ENCODE measurements at regions not wholly inside any gene's neighbourhood (a gene's known extent, or its start where the extent isn't known, plus 50 kb on each side); places are given as distances from the start of the nearest gene placed in this dataset.

GRCh38 chr3:117526470-117527079 lies 817.0 kb downstream of the TUSC7 start:
- CTCF ChIA-PET, result interaction anchor here (0.8 to 2.4 kb wide), 10 partner anchors 12 to 885 kb away, joined by 3 to 15 read pairs (median 3); no protein-coding TSS in a partner anchor
- peak; percentile 5 for DNase-seq (ENCODE audit: extremely low spot score)
- TF ChIP-seq, protein P1, sequence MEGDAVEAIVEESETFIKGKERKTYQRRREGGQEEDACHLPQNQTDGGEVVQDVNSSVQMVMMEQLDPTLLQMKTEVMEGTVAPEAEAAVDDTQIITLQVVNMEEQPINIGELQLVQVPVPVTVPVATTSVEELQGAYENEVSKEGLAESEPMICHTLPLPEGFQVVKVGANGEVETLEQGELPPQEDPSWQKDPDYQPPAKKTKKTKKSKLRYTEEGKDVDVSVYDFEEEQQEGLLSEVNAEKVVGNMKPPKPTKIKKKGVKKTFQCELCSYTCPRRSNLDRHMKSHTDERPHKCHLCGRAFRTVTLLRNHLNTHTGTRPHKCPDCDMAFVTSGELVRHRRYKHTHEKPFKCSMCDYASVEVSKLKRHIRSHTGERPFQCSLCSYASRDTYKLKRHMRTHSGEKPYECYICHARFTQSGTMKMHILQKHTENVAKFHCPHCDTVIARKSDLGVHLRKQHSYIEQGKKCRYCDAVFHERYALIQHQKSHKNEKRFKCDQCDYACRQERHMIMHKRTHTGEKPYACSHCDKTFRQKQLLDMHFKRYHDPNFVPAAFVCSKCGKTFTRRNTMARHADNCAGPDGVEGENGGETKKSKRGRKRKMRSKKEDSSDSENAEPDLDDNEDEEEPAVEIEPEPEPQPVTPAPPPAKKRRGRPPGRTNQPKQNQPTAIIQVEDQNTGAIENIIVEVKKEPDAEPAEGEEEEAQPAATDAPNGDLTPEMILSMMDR (IDR thresholded peaks at IDR 0.05; ENCODE audit: control extremely low read depth, extremely low read depth, low read depth, missing control alignments), result peak; percentile 51
- POLR2A ChIA-PET, result no interaction called here

GRCh38 chr3:117527346-117527745 lies 817.8 kb downstream of the TUSC7 start:
- ChIA-PET CTCF (interaction anchor here (1.2 to 1.5 kb wide), 2 partner anchors 40 to 509 kb away, joined by 3 to 4 read pairs; no protein-coding TSS in a partner anchor), POLR2A (no interaction called here)
- TF ChIP-seq, protein P1 (IDR thresholded peaks at IDR 0.05; ENCODE audit: control extremely low read depth, extremely low read depth, low read depth, missing control alignments), result no peak
- no peak for DNase-seq (ENCODE audit: extremely low spot score)

DNA sequence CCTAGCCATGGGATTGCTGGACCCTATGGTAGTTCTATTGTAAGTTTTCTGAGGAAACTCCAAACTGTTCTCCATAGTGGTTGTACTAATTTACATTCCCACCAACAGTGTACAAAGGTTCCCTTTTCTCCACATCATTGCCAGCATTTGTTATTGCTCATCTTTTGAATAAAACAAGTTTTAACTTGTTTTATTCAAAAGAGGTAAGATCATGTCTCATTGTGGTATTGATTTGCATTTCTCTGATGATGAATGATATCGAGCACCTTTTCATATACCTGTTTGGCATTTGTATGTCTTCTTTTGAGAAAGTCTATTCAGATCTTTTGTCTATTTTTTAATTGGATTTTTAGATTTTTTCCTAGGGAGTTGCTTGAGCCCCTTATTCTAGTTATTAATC lies 819.1 kb downstream of the TUSC7 start:
- ChIA-PET POLR2A (no interaction called here), CTCF (interaction anchor here (1.5 kb wide), 1 partner anchor 510 kb away, joined by 4 read pairs; no protein-coding TSS in a partner anchor)
- TF ChIP-seq, protein P1 (IDR thresholded peaks at IDR 0.05; ENCODE audit: control extremely low read depth, extremely low read depth, low read depth, missing control alignments), result no peak
- no peak for DNase-seq (ENCODE audit: extremely low spot score)

GRCh38 chr3:117531078-117531767 lies 821.6 kb downstream of the TUSC7 start:
- ChIA-PET CTCF (interaction anchor here (0.9 to 1.4 kb wide), 2 partner anchors 35 to 761 kb away, joined by 3 to 4 read pairs; no protein-coding TSS in a partner anchor), POLR2A (no interaction called here)
- TF ChIP-seq, protein P1 (IDR thresholded peaks at IDR 0.05; ENCODE audit: control extremely low read depth, extremely low read depth, low read depth, missing control alignments), result no peak
- DNase-seq (ENCODE audit: extremely low spot score), result no peak

- ChIA-PET CTCF (interaction anchor here (1.4 kb wide), 1 partner anchor 762 kb away, joined by 4 read pairs; no protein-coding TSS in a partner anchor), POLR2A (no interaction called here)
- TF ChIP-seq, protein P1 (IDR thresholded peaks at IDR 0.05; ENCODE audit: control extremely low read depth, extremely low read depth, low read depth, missing control alignments), result no peak
- DNase-seq (ENCODE audit: extremely low spot score), result no peak
These were observed 822.7 kb downstream of the TUSC7 start for GRCh38 chr3:117532268-117532667.

DNA sequence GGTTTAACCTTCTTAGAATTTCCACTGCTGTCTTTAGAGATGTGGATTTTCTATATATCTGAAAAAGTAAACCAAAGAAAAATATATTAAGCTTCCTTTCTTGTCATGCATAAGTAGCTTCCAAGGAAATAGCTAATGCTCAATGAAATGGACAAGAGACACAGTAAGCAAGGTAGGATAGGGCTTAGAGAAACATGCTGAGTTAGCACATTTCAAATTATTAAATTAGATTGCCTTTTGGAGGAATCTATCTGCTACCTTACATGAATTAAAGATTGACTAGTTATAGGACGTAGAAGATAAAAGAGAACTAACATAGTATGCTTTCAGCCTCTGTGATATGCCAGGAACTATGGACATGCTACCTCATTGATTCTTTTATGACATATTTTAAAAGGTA lies 824.6 kb downstream of the TUSC7 start:
- no peak for DNase-seq (ENCODE audit: extremely low spot score)
- TF ChIP-seq, protein P1 (IDR thresholded peaks at IDR 0.05; ENCODE audit: control extremely low read depth, extremely low read depth, low read depth, missing control alignments), result no peak
- ChIA-PET CTCF (interaction anchor here (0.7 to 1.4 kb wide), 4 partner anchors 10 to 763 kb away, joined by 3 to 5 read pairs (median 3); no protein-coding TSS in a partner anchor), POLR2A (no interaction called here)
